DMS53 treated with DMSO at 0.1 percent for 48 hours (cell line): ENCODE measurements at regions not wholly inside any gene's neighbourhood (a gene's known extent, or its start where the extent isn't known, plus 50 kb on each side); places are given as distances from the start of the nearest gene placed in this dataset.
"Not testable (repeated sequence)": the region's sequence is repeated elsewhere in the genome, so short reads cannot be mapped to it uniquely, and the experiment has no call there.

ENCODE experiments used
- DNase-seq: peaks from one replicate; lab custom pipeline; 2025; ENCODE audit not compliant: unreplicated experiment; lab: John Stamatoyannopoulos, UW

- no peak for DNase-seq
These were observed 265.6 kb upstream of the TCERG1L start for GRCh38 chr10:131577178-131577555.

DNA sequence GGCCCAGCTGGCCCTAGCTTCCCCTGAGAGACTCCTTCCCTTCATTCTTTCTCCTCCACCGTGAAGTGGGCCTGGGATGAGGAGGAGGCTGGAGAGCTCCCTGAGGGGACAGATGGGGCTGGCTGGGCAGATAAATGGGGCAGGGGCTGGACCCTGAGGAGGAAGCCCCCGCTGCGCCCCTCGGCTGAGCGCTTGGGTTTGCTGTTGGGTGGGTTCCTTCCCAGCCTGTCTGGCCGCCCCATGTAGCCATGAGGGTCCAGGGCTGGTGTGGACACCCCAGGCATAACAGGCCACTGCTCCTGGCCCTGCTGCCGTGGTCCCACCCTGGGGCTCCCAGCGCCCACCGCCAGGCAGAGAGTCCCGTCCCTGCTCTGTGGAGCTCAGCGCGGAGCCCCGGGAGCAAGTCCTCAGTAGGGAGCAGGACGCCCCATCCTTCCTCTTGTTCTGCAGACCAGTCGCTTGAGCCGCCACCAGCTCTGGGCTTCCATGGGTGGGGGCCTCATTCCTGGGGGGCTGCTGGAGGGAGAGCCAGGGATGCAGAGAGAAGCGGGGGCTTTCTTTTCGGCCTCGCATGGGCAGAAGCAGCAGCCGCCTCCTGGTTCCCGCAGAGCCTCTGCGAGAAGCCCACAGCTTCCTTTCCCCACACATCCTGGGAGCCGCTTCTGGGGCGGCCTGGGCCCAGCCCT is 266.4 kb upstream of the TCERG1L start:
- DNase-seq = no peak

DNA sequence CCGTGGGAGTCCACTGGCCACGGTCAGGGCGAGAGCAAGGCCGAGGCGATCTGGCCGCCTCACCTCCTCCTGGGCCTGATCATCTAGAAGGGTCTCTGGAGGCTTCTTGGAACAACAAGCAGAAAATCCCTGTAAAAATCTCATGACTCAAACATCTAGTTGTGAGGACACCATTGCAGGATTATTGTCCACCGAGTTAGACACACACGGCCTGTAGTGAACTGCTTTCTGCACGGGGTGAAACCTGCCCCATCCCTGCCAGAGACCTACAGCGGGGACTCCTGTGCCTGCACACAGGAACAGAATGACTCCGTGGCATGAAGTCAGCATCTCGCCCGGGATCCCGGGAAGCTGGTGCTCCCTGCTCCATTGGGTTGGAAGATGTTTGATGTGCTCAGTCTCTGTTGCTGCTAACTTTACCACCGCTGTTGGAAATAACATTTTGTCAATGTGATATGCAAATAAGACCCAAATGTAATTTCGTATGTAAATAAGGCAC is 267.0 kb upstream of the TCERG1L start:
- DNase-seq = no peak

DNA sequence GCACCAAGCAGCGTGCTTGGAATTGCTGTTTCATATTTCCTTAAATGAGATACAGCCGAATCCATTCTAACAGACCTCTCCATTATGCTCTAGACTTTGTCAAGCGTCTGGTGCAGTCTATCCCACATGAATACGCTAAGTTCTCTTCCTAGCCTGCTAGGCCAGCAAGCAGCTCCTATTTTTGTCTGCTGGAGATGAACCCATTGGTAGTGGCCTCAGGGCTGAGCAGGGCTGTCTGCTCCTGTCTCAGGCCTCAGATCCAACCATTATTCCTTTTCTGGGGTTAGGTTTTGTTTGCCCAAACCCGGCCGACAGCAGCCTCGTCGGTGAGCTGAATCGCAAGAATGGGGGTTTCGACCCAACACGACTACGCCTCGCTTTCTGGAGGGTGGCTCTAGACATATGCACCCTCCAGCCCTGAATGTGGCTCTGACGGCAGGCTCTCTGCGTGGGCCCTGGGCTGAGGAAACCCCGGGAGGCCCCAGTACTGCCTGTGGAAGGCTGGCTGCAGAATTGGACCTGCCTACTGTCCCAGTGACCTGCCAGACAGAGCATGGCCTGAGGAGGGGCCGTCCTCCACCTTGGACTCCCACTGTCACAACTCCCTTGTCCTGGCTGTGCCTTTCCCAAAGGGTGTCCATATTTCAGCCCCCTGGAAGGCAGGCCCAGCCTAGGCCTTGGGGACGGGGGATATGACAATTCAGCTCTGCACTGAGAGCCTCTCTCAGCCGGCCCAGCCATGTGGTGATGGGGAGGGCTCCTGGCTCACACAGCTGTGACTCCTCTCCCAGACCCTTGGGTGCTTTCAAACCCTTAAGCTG is 267.9 kb upstream of the TCERG1L start:
- DNase-seq = no peak

- no peak for DNase-seq
These were observed 268.6 kb upstream of the TCERG1L start for GRCh38 chr10:131580076-131580652.

GRCh38 chr10:131580674-131581073 is 269.2 kb upstream of the TCERG1L start:
- no peak for DNase-seq

DNA sequence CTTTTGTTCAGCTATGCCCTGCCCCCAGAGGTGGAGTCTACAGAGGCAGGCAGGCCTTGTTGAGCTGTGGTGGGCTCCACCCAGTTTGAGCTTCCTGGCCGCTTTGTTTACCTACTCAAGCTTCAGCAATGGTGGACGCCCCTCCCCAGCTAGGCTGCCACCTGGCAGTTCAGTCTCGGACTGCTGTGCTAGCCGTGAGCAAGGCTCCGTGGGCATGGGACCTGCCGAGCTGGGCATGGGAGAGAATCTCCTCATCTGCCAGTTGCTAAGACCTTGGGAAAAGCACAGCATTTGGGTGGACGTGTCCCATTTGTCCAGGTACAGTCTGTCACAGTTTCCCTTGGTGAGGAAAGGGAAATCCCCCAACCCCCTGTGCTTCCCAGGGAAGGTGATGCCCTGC is 270.0 kb upstream of the TCERG1L start:
- not testable (repeated sequence) for DNase-seq

GRCh38 chr10:131584287-131584686 is 272.8 kb upstream of the TCERG1L start:
- DNase-seq = no peak

DNA sequence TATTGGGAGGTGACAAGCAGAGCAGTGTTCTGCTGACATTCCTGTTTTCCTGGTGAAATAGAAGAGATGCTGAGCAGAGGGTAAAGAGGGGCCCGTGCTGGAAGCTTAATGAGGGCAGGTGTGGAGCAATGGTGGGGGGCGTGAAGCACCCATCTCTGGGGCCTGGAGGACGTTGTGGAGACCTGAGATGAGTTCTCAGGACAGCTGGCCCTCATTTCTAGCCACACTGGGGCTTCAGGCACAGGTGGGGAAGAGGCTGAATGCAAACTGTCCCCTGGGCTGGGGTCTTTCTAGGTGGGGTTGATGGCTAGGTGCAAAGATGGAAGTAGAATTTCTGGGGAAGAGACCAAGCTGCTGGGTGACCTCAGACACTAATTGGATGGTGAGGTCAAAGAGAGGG is 274.2 kb upstream of the TCERG1L start:
- no peak for DNase-seq

DNA sequence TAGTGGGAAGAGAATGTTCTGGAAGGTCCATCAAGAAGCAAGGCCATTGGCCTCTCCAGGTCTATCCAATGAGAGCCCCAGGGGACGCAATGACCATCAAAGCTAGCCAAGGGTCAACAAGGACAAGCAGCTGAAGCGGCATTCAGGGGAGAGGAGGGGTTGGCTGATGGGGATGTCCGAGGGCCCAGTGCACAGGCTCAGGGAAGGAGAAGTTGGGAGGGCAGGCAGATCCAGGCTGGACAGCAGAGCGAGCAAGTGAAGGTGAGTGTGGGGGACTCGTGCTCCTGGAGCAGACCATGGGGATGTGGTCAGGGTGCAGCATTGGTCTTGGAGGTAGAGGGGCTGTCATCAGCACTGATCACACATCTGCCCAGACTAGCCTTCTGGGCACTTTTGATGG is 275.4 kb upstream of the TCERG1L start:
- DNase-seq = no peak

- no peak for DNase-seq
These were observed 276.6 kb upstream of the TCERG1L start for GRCh38 chr10:131587976-131588680.

DNA sequence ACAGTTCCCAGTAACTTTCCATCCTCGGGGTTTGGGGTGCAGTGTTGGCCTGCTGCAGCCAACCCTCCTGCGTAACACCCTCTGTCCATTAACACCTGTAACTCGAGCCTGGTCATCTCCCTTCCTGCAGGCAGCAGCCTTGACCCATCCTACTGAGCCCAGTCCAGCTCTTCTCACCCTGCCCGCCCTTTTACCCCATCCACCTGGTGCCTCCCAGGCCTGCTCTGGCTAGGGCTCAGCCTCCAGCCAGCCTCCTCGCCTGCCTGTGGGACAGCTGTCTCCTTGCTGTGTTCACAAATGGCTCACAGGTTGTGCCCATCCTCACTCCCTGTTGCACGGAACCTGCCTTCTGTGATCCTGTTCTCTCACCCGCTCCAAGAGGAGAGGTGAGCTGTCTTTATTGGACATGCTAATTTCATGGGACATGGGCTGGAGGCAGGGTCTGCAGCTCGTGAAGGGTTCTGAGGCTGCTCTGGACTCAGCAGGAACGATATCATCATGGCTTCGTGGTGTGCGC is 277.2 kb upstream of the TCERG1L start:
- DNase-seq = no peak

DNA sequence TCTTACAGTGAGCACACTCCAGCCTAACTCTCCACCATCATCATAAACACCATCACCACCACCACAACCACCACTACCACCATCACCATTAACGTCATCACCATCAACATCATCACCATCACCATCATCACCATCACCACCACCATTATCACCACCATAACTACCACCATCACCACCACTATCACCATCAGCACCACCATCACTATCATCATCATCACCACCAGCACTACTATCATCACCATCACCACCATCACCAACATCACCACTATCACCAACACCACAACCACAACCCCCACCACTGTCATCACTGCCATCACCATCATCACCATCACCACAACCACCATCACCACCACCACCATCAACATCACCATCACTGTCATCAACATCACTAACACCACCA is 279.0 kb upstream of the TCERG1L start:
- DNase-seq = no peak

DNA sequence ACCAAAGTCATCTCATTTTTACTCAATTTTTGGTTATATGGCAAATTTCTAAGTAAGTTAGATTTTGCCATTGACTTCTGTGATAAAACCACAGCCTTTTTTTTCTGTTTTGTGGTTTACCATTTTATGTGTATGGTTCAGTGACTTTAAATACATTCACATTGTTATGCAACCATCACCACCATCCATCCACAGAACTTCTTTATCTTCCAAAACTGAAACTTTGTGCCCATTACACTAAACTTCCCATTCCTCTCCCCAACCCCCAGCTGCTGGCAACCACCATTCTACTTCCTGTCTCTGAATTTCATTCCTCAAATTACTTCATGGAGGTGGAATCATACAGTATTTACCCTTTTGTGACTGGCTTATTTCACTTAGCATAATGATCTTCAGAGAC is 280.4 kb upstream of the TCERG1L start:
- DNase-seq = no peak

GRCh38 chr10:131609176-131609575 is 291.6 kb upstream of the PPP2R2D start:
- no peak for DNase-seq

DNA sequence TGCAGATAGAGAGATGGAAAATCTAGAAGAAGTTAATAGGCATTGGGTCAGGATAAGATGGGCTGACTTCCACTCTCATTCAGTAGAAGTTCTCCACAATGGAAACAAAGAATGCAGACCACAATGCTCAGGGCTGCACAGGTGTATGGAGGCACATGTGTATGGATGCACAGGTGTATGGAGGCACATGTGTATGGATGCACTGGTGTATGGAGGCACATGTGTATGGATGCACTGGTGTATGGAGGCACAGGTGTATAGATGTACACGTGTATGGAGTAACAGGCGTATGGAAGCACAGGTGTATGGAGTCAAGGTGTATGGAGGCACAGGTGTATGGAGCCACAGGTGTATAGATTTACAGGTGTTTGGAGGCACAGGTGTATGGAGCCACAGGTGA is 285.7 kb upstream of the PPP2R2D start:
- no peak for DNase-seq

GRCh38 chr10:131616040-131616439 is 284.8 kb upstream of the PPP2R2D start:
- no peak for DNase-seq

- no peak for DNase-seq
These were observed 283.5 kb upstream of the PPP2R2D start for GRCh38 chr10:131617113-131617858.

GRCh38 chr10:131618587-131619267 is 282.1 kb upstream of the PPP2R2D start:
- DNase-seq = no peak

- no peak for DNase-seq
These were observed 280.5 kb upstream of the PPP2R2D start for GRCh38 chr10:131620314-131620713.
